ENCODE measurements at regions not wholly inside any gene's neighbourhood (a gene's known extent, or its start where the extent isn't known, plus 50 kb on each side); places are given as distances from the start of the nearest gene placed in this dataset.
A peak's percentile ranks its signal among the peaks of the same experiment; 100 is the strongest.

GRCh38 chr22:47233316-47234243, 471.1 kb downstream of the TBC1D22A start:
- H3K4me1 ChIP-seq (ENCODE audit: control insufficient read depth, insufficient read depth, low read length), result no peaks in the 10 kb centered on the region
- no peaks in the 10 kb centered on the region for H3K36me3 ChIP-seq (ENCODE audit: control insufficient read depth in 2 of 2, insufficient read depth in 1 of 2, low read length in 2 of 2)
- POLR2A ChIA-PET, result no interaction called here
- H3K4me3 ChIP-seq (ENCODE audit: low read depth, low read length), result no peak overlapping the region
- H3K27ac ChIP-seq (ENCODE audit: extremely low read depth, low read depth, low read length), result no peak overlapping the region
- H3K9me3 ChIP-seq (ENCODE audit: control insufficient read depth, insufficient read depth, low read depth, low read length), result no peaks in the 10 kb centered on the region
- CTCF ChIA-PET, result interaction anchor here (0.7 kb wide), 1 partner anchor 479 kb away, joined by 5 read pairs; no protein-coding TSS in a partner anchor
- TF ChIP-seq ZEB2 (tag by site-specific recombination; IDR thresholded peaks at IDR 0.05), result no peak
- peak; percentile 64 for TF ChIP-seq SETDB1 (IDR thresholded peaks at IDR 0.05; ENCODE audit: insufficient read length, low read length)

- Histone ChIP-seq H3K4me3 (ENCODE audit: low read depth, low read length) (no peak overlapping the region), H3K4me1 (ENCODE audit: control insufficient read depth, insufficient read depth, low read length) (no peaks in the 10 kb centered on the region), H3K36me3 (ENCODE audit: control insufficient read depth in 2 of 2, insufficient read depth in 1 of 2, low read length in 2 of 2) (no peaks in the 10 kb centered on the region), H3K9me3 (ENCODE audit: control insufficient read depth, insufficient read depth, low read depth, low read length) (no peaks in the 10 kb centered on the region), H3K27ac (ENCODE audit: extremely low read depth, low read depth, low read length) (no peak overlapping the region)
- no peak for TF ChIP-seq ATF2 (tag by site-specific recombination; IDR thresholded peaks at IDR 0.05; ENCODE audit: low read depth)
- TF ChIP-seq MYNN (tag by site-specific recombination; IDR thresholded peaks at IDR 0.05; ENCODE audit: borderline replicate concordance), result no peak
- TF ChIP-seq REST (tag by site-specific recombination; IDR thresholded peaks at IDR 0.05), result no peak
- no peak for TF ChIP-seq ZSCAN5A (tag by site-specific recombination; IDR thresholded peaks at IDR 0.05)
- TF ChIP-seq ZNF223 (tag by site-specific recombination; IDR thresholded peaks at IDR 0.05), result no peak
- POLR2A ChIA-PET, result no interaction called here
- CTCF ChIA-PET, result no interaction called here
Observed at GRCh38 chr22:47232753-47233152, 470.3 kb downstream of the TBC1D22A start.

GRCh38 chr22:47232197-47232596, 469.7 kb downstream of the TBC1D22A start:
- ChIA-PET POLR2A (no interaction called here), CTCF (no interaction called here)
- Histone ChIP-seq H3K36me3 (ENCODE audit: control insufficient read depth in 2 of 2, insufficient read depth in 1 of 2, low read length in 2 of 2) (no peaks in the 10 kb centered on the region), H3K4me1 (ENCODE audit: control insufficient read depth, insufficient read depth, low read length) (no peaks in the 10 kb centered on the region), H3K9me3 (ENCODE audit: control insufficient read depth, insufficient read depth, low read depth, low read length) (no peaks in the 10 kb centered on the region), H3K4me3 (ENCODE audit: low read depth, low read length) (no peak overlapping the region), H3K27ac (ENCODE audit: extremely low read depth, low read depth, low read length) (no peak overlapping the region)
- TF ChIP-seq ZNF26 (tag by site-specific recombination; IDR thresholded peaks at IDR 0.05) (no peak), ZEB2 (tag by site-specific recombination; IDR thresholded peaks at IDR 0.05) (no peak), ZNF510 (tag by site-specific recombination; IDR thresholded peaks at IDR 0.05; ENCODE audit: insufficient replicate concordance) (no peak), ZNF398 (tag by site-specific recombination; IDR thresholded peaks at IDR 0.05) (no peak), ZNF654 (tag by site-specific recombination; IDR thresholded peaks at IDR 0.05; ENCODE audit: low read depth) (no peak), ZNF426 (tag by site-specific recombination; IDR thresholded peaks at IDR 0.05) (no peak), KLF10 (tag by site-specific recombination; IDR thresholded peaks at IDR 0.05) (no peak), ZNF785 (tag by site-specific recombination; IDR thresholded peaks at IDR 0.05) (no peak), SP3 (tag by site-specific recombination; IDR thresholded peaks at IDR 0.05) (no peak)
